Testis (tissue), 2 donors: ENCODE measurements at regions not wholly inside any gene's neighbourhood (a gene's known extent, or its start where the extent isn't known, plus 50 kb on each side); places are given as distances from the start of the nearest gene placed in this dataset.

Source experiments
- DNase-seq: peaks from one replicate; pipeline ENCODE4 v3.0.0-alpha.2; 2019
- H3K27ac ChIP-seq, 2 donors: fragments of 200-600 bp; sonication (generic); one replicate each; pipeline ENCODE4 v1.5.1; 2019
- H3K27me3 ChIP-seq: fragments of 200-600 bp; sonication (generic); one replicate; pipeline ENCODE4 v1.5.1; 2019
- H3K36me3 ChIP-seq: fragments of 200-600 bp; sonication (generic); one replicate; pipeline ENCODE4 v1.5.1; 2017; ENCODE audit warnings: low read depth; ENCODE audit errors: missing control alignments
- H3K4me1 ChIP-seq: fragments of 200-600 bp; sonication (generic); one replicate; pipeline ENCODE4 v1.5.1; 2019
- H3K4me3 ChIP-seq, 2 donors: fragments of 200-600 bp; sonication (generic); one replicate each; pipeline ENCODE4 v1.5.1; 2017 to 2019
- H3K9me3 ChIP-seq: fragments of 200-600 bp; sonication (generic); one replicate; pipeline ENCODE4 v1.5.1; 2017
- POLR2A ChIP-seq: fragments of 450-650 bp; IDR thresholded peaks from one replicate; pipeline ENCODE4 v1.6.1; 2017; ENCODE audit warnings: antibody characterized with exemption, mild to moderate bottlenecking, moderate library complexity
- WGBS, 2 donors: methylation state at CpG; one replicate each; pipeline ENCODE4 v1.1.5; 2018; 5-methylcytosine and 5-hydroxymethylcytosine counted together
- intact Hi-C: fragments of 100-400 bp; cut with DNase I; formaldehyde crosslinking; loops from one replicate; pipeline ENCODE4 v1.15.1; 2023; ENCODE audit warnings: low total_unique reads
- TF ChIP-seq, protein P1 (sequence below), 3 experiments: fragments of 450-650 bp in 2 of 3; fragments of 200-600 bp in 1 of 3; sonication (generic) in 1 of 3; IDR thresholded peaks; one replicate each; pipeline ENCODE4 v1.5.1; 2016 to 2019; ENCODE audit warnings: antibody characterized with exemption in 3 of 3, mild to moderate bottlenecking in 2 of 3, moderate library complexity in 1 of 3

- H3K27me3 ChIP-seq, result no peaks in the 10 kb centered on the region
- intact Hi-C loops, result no loop called here
- H3K27ac ChIP-seq, result no peak overlapping the region
- H3K4me3 ChIP-seq, result no peak overlapping the region
- no peaks in the 10 kb centered on the region for H3K36me3 ChIP-seq
- WGBS, 2 donors, result 90 to 92% methylated on average over 5 of the region's 5 CpGs
- no peak for TF ChIP-seq POLR2A
- TF ChIP-seq, protein P1, sequence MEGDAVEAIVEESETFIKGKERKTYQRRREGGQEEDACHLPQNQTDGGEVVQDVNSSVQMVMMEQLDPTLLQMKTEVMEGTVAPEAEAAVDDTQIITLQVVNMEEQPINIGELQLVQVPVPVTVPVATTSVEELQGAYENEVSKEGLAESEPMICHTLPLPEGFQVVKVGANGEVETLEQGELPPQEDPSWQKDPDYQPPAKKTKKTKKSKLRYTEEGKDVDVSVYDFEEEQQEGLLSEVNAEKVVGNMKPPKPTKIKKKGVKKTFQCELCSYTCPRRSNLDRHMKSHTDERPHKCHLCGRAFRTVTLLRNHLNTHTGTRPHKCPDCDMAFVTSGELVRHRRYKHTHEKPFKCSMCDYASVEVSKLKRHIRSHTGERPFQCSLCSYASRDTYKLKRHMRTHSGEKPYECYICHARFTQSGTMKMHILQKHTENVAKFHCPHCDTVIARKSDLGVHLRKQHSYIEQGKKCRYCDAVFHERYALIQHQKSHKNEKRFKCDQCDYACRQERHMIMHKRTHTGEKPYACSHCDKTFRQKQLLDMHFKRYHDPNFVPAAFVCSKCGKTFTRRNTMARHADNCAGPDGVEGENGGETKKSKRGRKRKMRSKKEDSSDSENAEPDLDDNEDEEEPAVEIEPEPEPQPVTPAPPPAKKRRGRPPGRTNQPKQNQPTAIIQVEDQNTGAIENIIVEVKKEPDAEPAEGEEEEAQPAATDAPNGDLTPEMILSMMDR (IDR thresholded peaks at IDR 0.05), result no peak
- H3K9me3 ChIP-seq, result no peaks in the 10 kb centered on the region
- no peak for DNase-seq
- H3K4me1 ChIP-seq, result no peaks in the 10 kb centered on the region
Observed at GRCh38 chr10:28211759-28212158, 91.1 kb downstream of the MPP7 start.

GRCh38 chr10:28207799-28208198 lies 95.1 kb downstream of the MPP7 start:
- intact Hi-C loops, result no loop called here
- H3K4me1 ChIP-seq, result no peaks in the 10 kb centered on the region
- DNase-seq, result no peak
- TF ChIP-seq, protein P1 (IDR thresholded peaks at IDR 0.05), result no peak
- no peak for TF ChIP-seq POLR2A
- no peak overlapping the region for H3K27ac ChIP-seq
- no peaks in the 10 kb centered on the region for H3K9me3 ChIP-seq
- H3K36me3 ChIP-seq, result no peaks in the 10 kb centered on the region
- no peak overlapping the region for H3K4me3 ChIP-seq
- 91 to 95% methylated on average over 2 of the region's 2 CpGs for WGBS, 2 donors
- no peaks in the 10 kb centered on the region for H3K27me3 ChIP-seq

GRCh38 chr10:28202941-28203352 lies 99.9 kb downstream of the MPP7 start:
- H3K9me3 ChIP-seq, result no peaks in the 10 kb centered on the region
- no peak overlapping the region for H3K27ac ChIP-seq
- no peaks in the 10 kb centered on the region for H3K27me3 ChIP-seq
- WGBS, 2 donors, result 38 to 40% methylated on average over 5 of the region's 5 CpGs
- no peak overlapping the region for H3K4me3 ChIP-seq
- no peaks in the 10 kb centered on the region for H3K36me3 ChIP-seq
- intact Hi-C loops, result no loop called here
- no peak for DNase-seq
- no peaks in the 10 kb centered on the region for H3K4me1 ChIP-seq
- TF ChIP-seq POLR2A, result no peak
- TF ChIP-seq, protein P1 (IDR thresholded peaks at IDR 0.05), result no peak

GRCh38 chr10:28201410-28202400 lies 101.2 kb downstream of the MPP7 start:
- no peak for TF ChIP-seq POLR2A
- TF ChIP-seq, protein P1 (IDR thresholded peaks at IDR 0.05), result no peak
- DNase-seq, result no peak
- no peaks in the 10 kb centered on the region for H3K4me1 ChIP-seq
- H3K27ac ChIP-seq, result no peak overlapping the region
- no peaks in the 10 kb centered on the region for H3K27me3 ChIP-seq
- H3K36me3 ChIP-seq, result no peaks in the 10 kb centered on the region
- WGBS, 2 donors, result 82 to 92% methylated on average over 9 of the region's 9 CpGs
- intact Hi-C loops, result no loop called here
- no peaks in the 10 kb centered on the region for H3K9me3 ChIP-seq
- no peak overlapping the region for H3K4me3 ChIP-seq

- intact Hi-C loops, result no loop called here
- Histone ChIP-seq H3K36me3 (no peaks in the 10 kb centered on the region), H3K9me3 (no peaks in the 10 kb centered on the region), H3K4me1 (no peaks in the 10 kb centered on the region), H3K27ac (no peak overlapping the region), H3K4me3 (no peak overlapping the region), H3K27me3 (no peaks in the 10 kb centered on the region)
- WGBS, 2 donors, result 57 to 65% methylated on average over 1 of the region's 1 CpG
- DNase-seq, result no peak
- no peak for TF ChIP-seq POLR2A
- TF ChIP-seq, protein P1 (IDR thresholded peaks at IDR 0.05), result no peak
Observed at GRCh38 chr10:28200775-28201174, 102.1 kb downstream of the MPP7 start.
